A673 (cell line): ENCODE measurements at regions not wholly inside any gene's neighbourhood (a gene's known extent, or its start where the extent isn't known, plus 50 kb on each side); places are given as distances from the start of the nearest gene placed in this dataset.

ENCODE experiments used
- BruUV-seq: library from RNA; stranded (reverse); fragments of 400-500 nt; replicated peaks from 2 replicates; lab custom pipeline; 2021; lab: Mats Ljungman, UMichigan
- CTCF ChIA-PET: fragments of 300-600 bp; sonication (Branson Sonifier 250); formaldehyde crosslinking; loops from one replicate; lab custom pipeline; 2022; ENCODE audit warnings: antibody characterized with exemption; lab: Charles Lee
- POLR2A ChIA-PET: fragments of 300-600 bp; sonication (Branson Sonifier 250); formaldehyde crosslinking; loops from one replicate; lab custom pipeline; 2022; ENCODE audit warnings: antibody characterized with exemption; ENCODE audit not compliant: low non-redundant PET; lab: Charles Lee
- DNase-seq: peaks from one replicate; pipeline ENCODE4 v3.0.0-alpha.2; 2015; ENCODE audit warnings: low spot score
- H3K27ac ChIP-seq: fragments of 200-600 bp; sonication (generic); 2 replicates; pipeline ENCODE4 v1.5.1; 2016; ENCODE audit warnings: mixed run types, low read depth, mild to moderate bottlenecking, mixed read lengths, antibody characterized with exemption, low read length; ENCODE audit not compliant: poor library complexity, severe bottlenecking
- H3K27me3 ChIP-seq: fragments of 200-600 bp; sonication (generic); replicated peaks from 2 replicates; pipeline ENCODE4 v1.6.1; 2017; ENCODE audit warnings: mixed run types, low read depth, mild to moderate bottlenecking, mixed read lengths, antibody characterized with exemption, low read length; ENCODE audit not compliant: insufficient read depth, poor library complexity
- H3K36me3 ChIP-seq: fragments of 200-600 bp; sonication (generic); 2 replicates; pipeline ENCODE4 v1.6.1; 2016; ENCODE audit warnings: mixed run types, mild to moderate bottlenecking, mixed read lengths, antibody characterized with exemption, low read length; ENCODE audit not compliant: insufficient read depth, poor library complexity, severe bottlenecking
- H3K4me1 ChIP-seq: fragments of 200-600 bp; sonication (generic); 2 replicates; pipeline ENCODE4 v1.6.1; 2017; ENCODE audit warnings: mixed run types, mild to moderate bottlenecking, mixed read lengths, antibody characterized with exemption, low read length; ENCODE audit not compliant: insufficient read depth, poor library complexity, severe bottlenecking
- H3K4me3 ChIP-seq: fragments of 200-600 bp; sonication (generic); 2 replicates; pipeline ENCODE4 v1.5.1; 2016; ENCODE audit warnings: low read depth, mixed run types, mild to moderate bottlenecking, mixed read lengths, low read length; ENCODE audit not compliant: poor library complexity, severe bottlenecking
- H3K9me3 ChIP-seq: fragments of 200-600 bp; sonication (generic); 2 replicates; pipeline ENCODE4 v1.6.1; 2016; ENCODE audit warnings: mixed run types, low read depth, mild to moderate bottlenecking, mixed read lengths, antibody characterized with exemption, low read length; ENCODE audit not compliant: poor library complexity, severe bottlenecking
- CTCF ChIP-seq: fragments of 300-800, 200-600 bp; sonication (generic); conservative IDR thresholded peaks from 2 replicates; pipeline ENCODE4 v1.5.1; 2017; ENCODE audit warnings: low read depth, mild to moderate bottlenecking, antibody characterized with exemption, low read length, moderate library complexity, mixed read lengths
- EZH2 ChIP-seq: fragments of 200-600 bp; sonication (generic); IDR thresholded peaks from 2 replicates; pipeline ENCODE4 v1.6.1; 2017; ENCODE audit warnings: borderline replicate concordance, low read depth, mild to moderate bottlenecking, mixed read lengths, antibody characterized with exemption, low read length; ENCODE audit not compliant: poor library complexity, severe bottlenecking
- intact Hi-C: fragments of 100-400 bp; cut with micrococcal nuclease; formaldehyde crosslinking; loops from one replicate; pipeline ENCODE4 v1.10.0; 2022; ENCODE audit not compliant: unreplicated experiment

- no peaks in the 10 kb centered on the region for H3K4me1 ChIP-seq
- no peaks in the 10 kb centered on the region for H3K36me3 ChIP-seq
- DNase-seq = no peak
- BruUV-seq = no TSS peak
- POLR2A ChIA-PET = no interaction called here
- H3K27ac ChIP-seq = no peak overlapping the region
- TF ChIP-seq EZH2 (no peak), CTCF (no peak)
- H3K4me3 ChIP-seq = no peak overlapping the region
- intact Hi-C loops = no loop called here
- CTCF ChIA-PET = no interaction called here
- no peaks in the 10 kb centered on the region for H3K27me3 ChIP-seq
- H3K9me3 ChIP-seq = peaks cover 24% of the 10 kb centered on the region
Measured at GRCh38 chr12:34341362-34341733, 319.1 kb downstream of the ALG10 start.

- H3K36me3 ChIP-seq = no peaks in the 10 kb centered on the region
- TF ChIP-seq EZH2 = no peak
- no peak for TF ChIP-seq CTCF
- peaks cover 18% of the 10 kb centered on the region for H3K9me3 ChIP-seq
- H3K27me3 ChIP-seq = no peaks in the 10 kb centered on the region
- intact Hi-C loops = no loop called here
- no peak for DNase-seq
- ChIA-PET CTCF (no interaction called here), POLR2A (no interaction called here)
- H3K4me3 ChIP-seq = no peak overlapping the region
- no TSS peak for BruUV-seq
- H3K27ac ChIP-seq = no peak overlapping the region
- H3K4me1 ChIP-seq = no peaks in the 10 kb centered on the region
Measured at GRCh38 chr12:34342048-34342447, 319.8 kb downstream of the ALG10 start.

- Histone ChIP-seq H3K27ac (no peak overlapping the region), H3K27me3 (no peaks in the 10 kb centered on the region), H3K9me3 (peaks cover 13% of the 10 kb centered on the region), H3K36me3 (no peaks in the 10 kb centered on the region), H3K4me1 (no peaks in the 10 kb centered on the region), H3K4me3 (no peak overlapping the region)
- POLR2A ChIA-PET = no interaction called here
- CTCF ChIA-PET = no interaction called here
- TF ChIP-seq EZH2 = no peak
- DNase-seq = no peak
- BruUV-seq = no TSS peak
- intact Hi-C loops = no loop called here
Measured at GRCh38 chr12:34343345-34343744, 321.0 kb downstream of the ALG10 start.

- intact Hi-C loops = no loop called here
- Histone ChIP-seq H3K27ac (no peak overlapping the region), H3K9me3 (peaks cover 13% of the 10 kb centered on the region), H3K4me3 (no peak overlapping the region), H3K4me1 (no peaks in the 10 kb centered on the region), H3K27me3 (no peaks in the 10 kb centered on the region), H3K36me3 (no peaks in the 10 kb centered on the region)
- CTCF ChIA-PET = no interaction called here
- POLR2A ChIA-PET = no interaction called here
- TF ChIP-seq CTCF = no peak
- TF ChIP-seq EZH2 = no peak
- DNase-seq = no peak
- BruUV-seq = no TSS peak
Measured at GRCh38 chr12:34343766-34344165, 321.5 kb downstream of the ALG10 start.
